HG02642 (cell line): ENCODE measurements at regions not wholly inside any gene's neighbourhood (a gene's known extent, or its start where the extent isn't known, plus 50 kb on each side); places are given as distances from the start of the nearest gene placed in this dataset.
A peak's percentile ranks its signal among the peaks of the same experiment; 100 is the strongest.
"Not testable (repeated sequence)": the region's sequence is repeated elsewhere in the genome, so short reads cannot be mapped to it uniquely, and the experiment has no call there.

ENCODE experiments used
- ATAC-seq: cut with Tn5 transposase; IDR thresholded peaks from one replicate; pipeline ENCODE4 v1.9.1; 2021; ENCODE audit warnings: mild to moderate bottlenecking; ENCODE audit not compliant: unreplicated experiment, poor library complexity

DNA sequence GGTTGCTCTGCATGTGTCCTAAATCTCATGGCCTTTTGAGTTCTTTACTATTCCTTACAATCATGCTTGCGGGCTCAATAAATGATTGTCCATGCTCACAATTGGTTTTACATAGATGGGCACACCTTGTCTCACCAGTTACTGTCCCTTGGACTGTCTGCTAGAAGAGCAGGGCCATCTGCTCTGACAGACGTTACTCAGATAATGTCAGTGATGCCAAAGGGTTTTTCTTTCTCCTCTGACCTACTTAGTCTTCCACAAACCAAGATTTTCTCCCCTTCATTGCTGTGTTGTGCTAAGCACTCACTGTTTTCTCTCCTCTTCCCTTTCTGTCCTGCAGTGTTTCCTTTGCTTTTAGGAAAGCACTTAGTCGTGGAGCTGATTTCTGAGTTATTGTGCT is 562.3 kb downstream of the KIF4B start:
- no peak for ATAC-seq

DNA sequence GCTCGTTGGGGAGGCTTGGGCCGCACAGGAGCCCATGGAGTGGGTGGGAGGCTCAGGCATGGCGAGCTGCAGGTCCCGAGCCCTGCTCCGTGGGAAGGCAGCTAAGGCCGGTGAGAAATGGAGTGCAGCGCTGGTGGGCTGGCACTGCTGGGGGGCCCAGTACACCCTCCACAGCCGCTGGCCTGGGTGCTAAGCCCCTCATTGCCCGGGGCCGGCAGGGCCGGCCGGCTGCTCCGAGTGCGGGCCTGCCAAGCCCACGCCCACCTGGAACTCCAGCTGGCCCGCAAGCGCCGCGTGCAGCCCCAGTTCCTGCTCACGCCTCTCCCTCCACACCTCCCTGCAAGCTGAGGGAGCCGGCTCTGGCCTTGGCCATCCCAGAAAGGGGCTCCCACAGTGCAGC is 573.3 kb downstream of the KIF4B start:
- ATAC-seq: not testable (repeated sequence)

- no peak for ATAC-seq
Measured at GRCh38 chr5:155587458-155587857, 573.9 kb downstream of the KIF4B start.

DNA sequence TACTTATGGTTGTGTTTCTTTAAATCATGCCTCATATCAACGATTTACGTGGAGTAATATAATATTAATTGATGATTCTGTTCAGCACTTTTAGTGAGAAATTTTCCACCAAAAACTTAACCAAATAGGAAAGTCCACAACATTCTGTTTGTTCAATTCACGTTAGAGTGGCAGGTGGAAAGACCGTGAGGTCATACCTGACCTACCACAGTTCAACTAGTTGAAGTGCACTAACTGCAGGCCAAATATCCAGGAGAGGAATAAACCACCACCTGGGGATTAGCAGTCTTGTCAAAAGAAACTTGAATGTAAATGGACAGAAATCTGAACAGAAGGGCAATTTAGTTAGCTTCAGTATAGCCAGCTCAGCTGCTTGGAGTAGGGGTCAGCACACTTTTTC is 577.7 kb downstream of the KIF4B start:
- ATAC-seq: no peak

- no peak for ATAC-seq
Measured at GRCh38 chr5:155594270-155594669, 580.7 kb downstream of the KIF4B start.

DNA sequence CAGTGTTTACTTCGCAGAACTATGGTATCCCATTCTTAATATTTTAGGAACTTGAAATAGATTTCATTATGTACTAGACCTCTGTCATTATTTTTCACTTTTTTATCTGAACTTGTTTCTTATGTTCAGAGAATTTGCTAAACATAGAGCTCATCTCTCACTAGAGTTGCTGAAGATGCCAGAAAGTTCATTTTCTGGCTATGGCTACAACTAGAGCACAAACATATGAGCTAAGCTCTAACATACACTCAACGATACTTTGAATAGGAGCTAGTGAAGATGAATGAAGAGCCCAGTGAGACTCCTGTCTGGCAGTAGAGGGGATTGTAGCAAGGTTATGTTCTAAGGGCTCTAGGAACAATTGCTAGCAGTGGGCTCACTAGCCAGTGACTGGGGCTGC is 582.2 kb downstream of the KIF4B start:
- ATAC-seq: no peak

DNA sequence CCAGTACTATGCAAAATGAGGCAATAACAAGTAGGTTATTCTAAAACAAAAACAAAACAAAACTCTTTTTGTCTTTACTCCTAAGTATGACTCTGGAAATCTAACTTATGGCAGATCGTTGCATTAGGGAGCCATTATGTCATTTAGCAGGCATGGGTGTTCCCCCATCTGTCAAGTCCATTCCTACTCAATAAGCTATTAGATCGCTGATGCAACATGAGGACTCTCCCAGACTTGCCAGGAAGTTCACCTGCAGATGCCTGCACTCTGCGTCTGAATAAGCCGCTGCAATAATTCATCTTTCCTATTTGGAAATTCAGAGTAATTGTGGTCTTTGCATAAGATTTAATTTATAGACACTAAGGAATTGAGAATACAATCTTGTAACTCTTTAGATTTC is 585.0 kb downstream of the KIF4B start:
- ATAC-seq: no peak

DNA sequence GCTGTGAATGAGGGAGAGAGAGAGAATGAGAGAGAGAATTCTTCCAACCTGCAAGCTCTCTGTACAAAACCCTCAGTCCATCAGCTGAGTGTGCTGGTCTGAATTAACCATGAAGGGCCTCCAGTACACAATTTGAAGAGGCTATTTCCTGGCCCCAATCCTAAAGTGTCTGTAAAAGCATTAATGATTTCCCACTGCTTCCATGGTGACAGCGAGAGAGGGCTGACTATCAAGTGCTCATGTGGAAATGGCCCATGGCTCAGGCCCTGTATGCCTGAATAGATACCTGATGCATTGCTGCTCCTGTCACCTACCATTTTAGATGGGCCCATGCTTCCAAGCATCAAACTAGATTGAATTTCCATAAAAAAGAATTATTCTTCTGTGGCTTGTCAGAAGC is 592.4 kb downstream of the KIF4B start:
- ATAC-seq: no peak

DNA sequence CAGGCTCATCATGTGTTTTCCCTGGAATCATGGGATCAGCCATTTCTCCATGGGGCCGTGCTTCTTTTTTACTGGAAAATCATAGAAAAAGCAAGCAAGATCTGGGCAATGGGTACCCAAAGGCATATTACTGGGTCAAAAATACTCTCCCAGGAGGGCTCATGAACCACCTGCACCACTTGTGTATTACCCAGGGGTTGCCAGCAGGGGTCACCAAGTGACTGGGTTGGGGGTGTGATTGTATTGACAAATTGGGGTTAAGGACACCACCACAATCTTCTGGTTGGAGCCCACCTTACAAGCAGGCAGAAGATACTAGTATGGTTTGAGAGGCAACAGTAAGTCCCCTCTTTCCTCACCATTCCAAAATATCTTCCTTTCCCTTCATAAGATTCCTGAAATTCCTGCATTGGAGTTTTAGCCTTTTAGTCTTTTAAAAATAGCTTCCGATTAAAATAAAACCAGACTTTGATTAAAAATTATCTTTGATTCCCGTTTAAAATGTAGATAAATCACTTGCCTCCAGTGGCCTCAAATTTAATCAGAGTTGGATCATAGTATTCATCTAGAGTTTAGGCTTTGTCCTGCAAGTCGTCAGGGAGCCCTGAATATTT is 603.3 kb downstream of the KIF4B start:
- peak; percentile 78 for ATAC-seq

DNA sequence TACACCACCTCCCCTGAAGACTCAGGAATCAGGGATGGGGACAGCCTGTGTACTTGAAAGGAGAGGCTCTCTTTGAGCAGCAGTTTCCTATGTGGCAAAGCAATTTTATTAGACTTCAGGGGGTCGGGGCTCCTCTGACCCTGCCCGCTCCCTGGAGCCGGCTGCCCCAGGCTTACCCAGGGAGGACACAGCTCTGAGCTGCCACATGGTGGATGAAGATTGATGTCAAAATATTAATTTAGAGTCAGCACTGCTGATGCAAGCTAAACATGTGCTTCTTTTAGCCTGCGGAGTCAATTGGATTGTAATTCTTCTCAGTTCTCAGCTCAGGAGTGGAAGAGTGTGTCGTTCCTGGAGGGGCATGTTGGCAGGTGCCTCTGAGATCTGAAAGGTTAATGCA is 606.1 kb downstream of the KIF4B start:
- ATAC-seq: no peak

GRCh38 chr5:155620821-155621410 is 607.4 kb downstream of the KIF4B start:
- no peak for ATAC-seq

GRCh38 chr5:155624597-155625241 is 611.2 kb downstream of the KIF4B start:
- ATAC-seq: no peak

DNA sequence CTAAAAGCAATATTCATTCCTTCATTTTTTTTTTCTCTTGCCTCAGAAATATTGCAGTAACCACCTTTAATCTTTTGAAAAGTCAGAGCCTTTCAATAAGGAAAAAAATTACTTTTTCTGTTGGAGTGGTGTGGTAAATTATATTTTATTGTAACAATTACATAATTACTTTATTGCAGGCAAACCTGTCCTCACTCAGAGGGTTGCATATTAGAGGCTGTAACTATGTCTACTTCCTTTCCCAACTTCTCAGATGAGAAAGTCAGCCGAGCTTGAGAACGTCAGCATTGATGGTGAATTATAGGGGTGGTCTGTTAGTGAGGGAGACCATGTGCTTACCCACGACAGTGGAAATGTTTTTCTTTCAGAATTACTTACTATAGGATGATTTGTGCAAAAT is 611.8 kb downstream of the KIF4B start:
- no peak for ATAC-seq

- ATAC-seq: no peak
Measured at GRCh38 chr5:155625897-155626543, 612.5 kb downstream of the KIF4B start.

GRCh38 chr5:155626592-155626991 is 613.0 kb downstream of the KIF4B start:
- no peak for ATAC-seq

DNA sequence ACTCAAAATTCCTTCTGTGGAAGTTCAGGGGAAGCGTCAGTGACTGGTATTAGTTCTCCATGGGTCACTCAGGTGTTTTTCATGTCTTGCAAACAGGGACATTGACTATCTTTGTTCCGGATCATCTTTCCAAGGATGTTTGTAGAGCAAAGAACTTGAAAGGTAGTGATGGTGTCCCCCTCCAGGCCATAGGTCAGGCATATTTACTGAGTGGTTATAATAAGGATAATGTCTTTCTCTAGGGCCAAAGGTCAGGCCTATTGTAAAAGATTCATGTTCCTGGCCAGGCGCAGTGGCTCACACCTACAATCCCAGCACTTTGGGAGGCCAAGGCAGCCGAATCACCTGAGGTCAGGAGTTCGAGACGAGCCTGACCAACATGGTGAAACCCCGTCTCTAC is 614.8 kb downstream of the KIF4B start:
- ATAC-seq: no peak

GRCh38 chr5:155629597-155629996 is 616.0 kb downstream of the KIF4B start:
- no peak for ATAC-seq

DNA sequence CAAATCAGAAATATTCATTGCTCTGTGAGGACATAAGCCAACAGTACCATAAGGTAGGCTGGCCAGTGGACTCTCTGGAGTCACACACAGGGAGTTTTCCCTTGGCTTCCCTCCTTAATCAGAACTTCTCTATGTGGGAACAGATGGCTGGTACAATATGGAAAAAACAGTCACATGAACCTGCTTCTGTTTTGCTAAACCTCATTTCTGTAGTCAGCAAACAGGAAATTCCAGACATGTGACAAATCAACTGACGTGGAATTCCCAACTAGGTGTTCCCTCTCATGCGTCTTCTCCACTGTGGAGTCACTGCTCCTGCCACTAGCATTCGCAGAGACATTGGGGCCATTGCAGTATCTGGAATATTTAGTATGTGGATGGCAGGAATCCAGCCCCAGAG is 617.6 kb downstream of the KIF4B start:
- ATAC-seq: no peak

- ATAC-seq: no peak
Measured at GRCh38 chr5:155633338-155633957, 619.9 kb downstream of the KIF4B start.

GRCh38 chr5:155649666-155650065 is 636.1 kb downstream of the KIF4B start:
- ATAC-seq: no peak

GRCh38 chr5:155655569-155655968 is 642.0 kb downstream of the KIF4B start:
- no peak for ATAC-seq
